ENCODE measurements at regions not wholly inside any gene's neighbourhood (a gene's known extent, or its start where the extent isn't known, plus 50 kb on each side); places are given as distances from the start of the nearest gene placed in this dataset.

DNA sequence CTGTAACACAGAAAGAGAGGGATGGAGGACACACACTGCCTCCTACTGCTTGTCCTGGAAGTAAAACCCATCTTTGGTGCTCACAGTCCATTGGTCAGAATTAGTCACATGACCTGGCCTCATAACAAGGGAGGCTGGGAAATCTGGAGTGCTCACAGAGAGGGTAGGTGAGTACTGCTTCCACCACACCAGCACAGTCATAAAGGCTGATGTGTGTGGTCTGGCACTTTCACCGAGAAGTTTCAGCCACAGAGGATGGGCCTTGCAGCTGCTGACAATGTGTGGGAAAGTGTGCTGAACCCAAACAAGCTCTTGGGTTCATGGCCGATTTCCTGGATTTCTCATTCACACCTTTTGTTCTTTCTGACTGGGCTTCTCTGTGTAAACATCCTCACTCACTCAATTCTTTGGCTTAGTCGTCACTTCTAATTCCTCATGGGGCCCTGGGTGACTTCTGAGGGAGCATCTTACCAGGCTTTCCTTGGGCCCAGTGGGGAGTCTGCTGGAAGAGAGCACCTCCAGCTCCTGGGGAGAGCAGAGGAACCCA, 100.7 kb downstream of the ASB7 start:
- no peak overlapping the region for H3K56ac ChIP-seq (replicated peaks; ENCODE audit: insufficient read length, low read depth, low read length)
- no peaks in the 10 kb centered on the region for H3K23me2 ChIP-seq (ENCODE audit: low read depth, low read length)
- no peaks in the 10 kb centered on the region for H3K27me3 ChIP-seq (replicated peaks in 1 of 4; ENCODE audit: control insufficient read depth in 3 of 4, extremely low read depth in 1 of 4, insufficient read depth in 3 of 4, low read length in 3 of 4)
- H4K91ac ChIP-seq (replicated peaks; ENCODE audit: insufficient read length, low read length), result no peak overlapping the region
- no peak overlapping the region for H3K4ac ChIP-seq (replicated peaks; ENCODE audit: insufficient read length, low read depth, low read length)
- DNase-seq (ENCODE audit: low read depth in 1 of 2, low spot score in 2 of 2) (no peak), FAIRE-seq (no peak)
- H3K27ac ChIP-seq (ENCODE audit: low read depth, low read length), result no peak overlapping the region
- H2AK5ac ChIP-seq (ENCODE audit: low read depth, low read length), result no peak overlapping the region
- no peaks in the 10 kb centered on the region for H3K79me2 ChIP-seq (ENCODE audit: control insufficient read depth in 1 of 2, insufficient read depth in 2 of 2, low read length in 2 of 2)
- ChIA-PET POLR2A (ENCODE audit: partially characterized antibody) (no interaction called here), CTCF (ENCODE audit: partially characterized antibody) (no interaction called here)
- no peaks in the 10 kb centered on the region for H4K20me1 ChIP-seq (replicated peaks in 1 of 2; ENCODE audit: control insufficient read depth in 1 of 2, insufficient read depth in 2 of 2, low read length in 2 of 2)
- H2BK12ac ChIP-seq (ENCODE audit: low read depth, low read length), result no peak overlapping the region
- H3K36me3 ChIP-seq (ENCODE audit: control insufficient read depth in 2 of 4, insufficient read depth in 4 of 4, low read length in 3 of 4), result no peaks in the 10 kb centered on the region
- H2BK120ac ChIP-seq (replicated peaks; ENCODE audit: low read depth, low read length), result no peak overlapping the region
- H3K14ac ChIP-seq (ENCODE audit: insufficient read length), result no peak overlapping the region
- no peak overlapping the region for H2BK15ac ChIP-seq (ENCODE audit: low read length)
- no peak overlapping the region for H4K5ac ChIP-seq (ENCODE audit: insufficient read length, low read depth, low read length)
- no peak overlapping the region for H2AFZ ChIP-seq (ENCODE audit: low read length)
- no peak overlapping the region for H3K18ac ChIP-seq (ENCODE audit: extremely low read depth, low read length)
- no peak overlapping the region for H3K4me2 ChIP-seq (ENCODE audit: insufficient read depth in 1 of 2, low read depth in 2 of 2, low read length in 2 of 2)
- H3K79me1 ChIP-seq (ENCODE audit: low read depth, low read length), result no peaks in the 10 kb centered on the region
- H3K9me3 ChIP-seq (ENCODE audit: insufficient read depth in 2 of 2, low read depth in 1 of 2, low read length in 1 of 2), result no peaks in the 10 kb centered on the region; a peak in 1 of 4 replicates
- no peak overlapping the region for H3K23ac ChIP-seq (ENCODE audit: insufficient read length)
- H3K9ac ChIP-seq (replicated peaks in 1 of 4; ENCODE audit: extremely low read depth in 1 of 4, low read depth in 3 of 4, low read length in 3 of 4), result no peak overlapping the region
- H2BK5ac ChIP-seq (ENCODE audit: low read depth, low read length), result no peak overlapping the region
- 90% methylated on average over 3 of the region's 3 CpGs; no CpG with 5 or more reads in 1 of the 2 experiments for WGBS, 2 experiments (ENCODE audit: extremely low coverage in 1 of 2, insufficient coverage in 1 of 2, insufficient read length in 1 of 2, insufficient replicate concordance in 2 of 2, low coverage in 1 of 2, low lambda C conversion rate in 2 of 2, missing lambda C conversion rate in 1 of 2)
- TF ChIP-seq, protein P1, sequence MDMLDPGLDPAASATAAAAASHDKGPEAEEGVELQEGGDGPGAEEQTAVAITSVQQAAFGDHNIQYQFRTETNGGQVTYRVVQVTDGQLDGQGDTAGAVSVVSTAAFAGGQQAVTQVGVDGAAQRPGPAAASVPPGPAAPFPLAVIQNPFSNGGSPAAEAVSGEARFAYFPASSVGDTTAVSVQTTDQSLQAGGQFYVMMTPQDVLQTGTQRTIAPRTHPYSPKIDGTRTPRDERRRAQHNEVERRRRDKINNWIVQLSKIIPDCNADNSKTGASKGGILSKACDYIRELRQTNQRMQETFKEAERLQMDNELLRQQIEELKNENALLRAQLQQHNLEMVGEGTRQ (IDR thresholded peaks at IDR 0.05; ENCODE audit: low read length), result 0 out of 2 replicates have a peak, but pooled peaks have one; percentile 5
- TF ChIP-seq CREB1 (IDR thresholded peaks at IDR 0.05), result no peak
- H4K8ac ChIP-seq (ENCODE audit: extremely low read depth, insufficient read depth, low read length), result no peak overlapping the region
- no peaks in the 10 kb centered on the region for H3K4me1 ChIP-seq (replicated peaks in 1 of 4; ENCODE audit: control insufficient read depth in 3 of 4, insufficient read depth in 4 of 4, low read length in 3 of 4)
- no peak overlapping the region for H2BK20ac ChIP-seq (ENCODE audit: low read length)
- H3K4me3 ChIP-seq (ENCODE audit: extremely low read depth in 1 of 4, insufficient read depth in 2 of 4, low read depth in 3 of 4, low read length in 4 of 4), result no peak overlapping the region

Data from H1 (cell line).